HG03280 (cell line): ENCODE measurements at regions not wholly inside any gene's neighbourhood (a gene's known extent, or its start where the extent isn't known, plus 50 kb on each side); places are given as distances from the start of the nearest gene placed in this dataset.
"Not testable (repeated sequence)": the region's sequence is repeated elsewhere in the genome, so short reads cannot be mapped to it uniquely, and the experiment has no call there.

ENCODE experiments used
- ATAC-seq: cut with Tn5 transposase; IDR thresholded peaks from one replicate; pipeline ENCODE4 v1.9.1; 2021; ENCODE audit warnings: mild to moderate bottlenecking, moderate library complexity; ENCODE audit not compliant: unreplicated experiment

- no peak for ATAC-seq
Measured at GRCh38 chr1:41994195-41994894, 75.6 kb upstream of the HIVEP3 start.

- ATAC-seq: no peak
Measured at GRCh38 chr1:41983451-41983850, 64.7 kb upstream of the HIVEP3 start.

GRCh38 chr1:41981796-41982195 lies 63.1 kb upstream of the HIVEP3 start:
- no peak for ATAC-seq

GRCh38 chr1:41980827-41981653 lies 62.3 kb upstream of the HIVEP3 start:
- no peak for ATAC-seq

- no peak for ATAC-seq
Measured at GRCh38 chr1:41978986-41979385, 60.3 kb upstream of the HIVEP3 start.

- ATAC-seq: no peak
Measured at GRCh38 chr1:41977326-41977725, 58.6 kb upstream of the HIVEP3 start.

- no peak for ATAC-seq
Measured at GRCh38 chr1:41976671-41977070, 57.9 kb upstream of the HIVEP3 start.

GRCh38 chr1:41975850-41976569 lies 57.3 kb upstream of the HIVEP3 start:
- ATAC-seq: no peak

- ATAC-seq: no peak
Measured at GRCh38 chr1:41975121-41975520, 56.4 kb upstream of the HIVEP3 start.

GRCh38 chr1:41968557-41968956 lies 49.8 kb upstream of the HIVEP3 start:
- not testable (repeated sequence) for ATAC-seq
